ENCODE measurements at regions not wholly inside any gene's neighbourhood (a gene's known extent, or its start where the extent isn't known, plus 50 kb on each side); places are given as distances from the start of the nearest gene placed in this dataset.

DNA sequence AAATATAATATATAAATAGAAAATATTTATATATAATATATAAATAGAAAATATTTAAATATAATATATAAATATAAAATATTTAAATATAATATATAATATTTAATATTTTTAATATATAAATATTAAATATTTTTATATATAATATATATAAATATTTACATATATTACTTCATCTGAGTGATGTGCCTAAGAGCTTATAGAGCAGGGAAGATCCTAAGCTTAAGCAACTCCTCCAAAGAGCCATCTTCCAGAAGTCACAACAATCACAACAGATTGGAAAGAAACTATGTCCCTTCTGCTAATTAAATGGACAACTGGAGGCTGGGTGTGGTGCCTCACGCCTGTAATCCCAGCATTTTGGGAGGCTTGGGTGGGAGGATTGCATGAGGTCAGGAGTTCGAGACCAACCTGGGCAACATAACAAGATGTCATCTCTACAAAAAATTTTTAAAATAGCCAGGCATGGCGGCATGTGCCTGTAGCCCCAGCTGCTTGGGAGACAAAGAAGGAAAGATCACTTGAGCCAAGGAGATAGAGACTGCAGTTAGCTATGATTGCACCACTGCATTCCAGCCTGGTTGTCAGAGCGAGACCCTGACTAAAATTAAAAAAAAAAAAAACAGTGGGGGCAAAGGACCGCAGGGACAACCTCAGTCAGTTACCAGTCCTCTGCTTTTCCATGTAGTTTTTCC, 198.7 kb downstream of the SKIDA1 start:
- no peak for DNase-seq (ENCODE audit: low read depth)

GRCh38 chr10:21318540-21319167, 206.8 kb downstream of the SKIDA1 start:
- DNase-seq (ENCODE audit: low read depth) = no peak

GRCh38 chr10:21317902-21318301, 207.6 kb downstream of the SKIDA1 start:
- DNase-seq (ENCODE audit: low read depth) = no peak

- peak; percentile 70 for DNase-seq (ENCODE audit: low read depth)
These were observed 209.7 kb downstream of the SKIDA1 start for GRCh38 chr10:21315645-21316220.

DNA sequence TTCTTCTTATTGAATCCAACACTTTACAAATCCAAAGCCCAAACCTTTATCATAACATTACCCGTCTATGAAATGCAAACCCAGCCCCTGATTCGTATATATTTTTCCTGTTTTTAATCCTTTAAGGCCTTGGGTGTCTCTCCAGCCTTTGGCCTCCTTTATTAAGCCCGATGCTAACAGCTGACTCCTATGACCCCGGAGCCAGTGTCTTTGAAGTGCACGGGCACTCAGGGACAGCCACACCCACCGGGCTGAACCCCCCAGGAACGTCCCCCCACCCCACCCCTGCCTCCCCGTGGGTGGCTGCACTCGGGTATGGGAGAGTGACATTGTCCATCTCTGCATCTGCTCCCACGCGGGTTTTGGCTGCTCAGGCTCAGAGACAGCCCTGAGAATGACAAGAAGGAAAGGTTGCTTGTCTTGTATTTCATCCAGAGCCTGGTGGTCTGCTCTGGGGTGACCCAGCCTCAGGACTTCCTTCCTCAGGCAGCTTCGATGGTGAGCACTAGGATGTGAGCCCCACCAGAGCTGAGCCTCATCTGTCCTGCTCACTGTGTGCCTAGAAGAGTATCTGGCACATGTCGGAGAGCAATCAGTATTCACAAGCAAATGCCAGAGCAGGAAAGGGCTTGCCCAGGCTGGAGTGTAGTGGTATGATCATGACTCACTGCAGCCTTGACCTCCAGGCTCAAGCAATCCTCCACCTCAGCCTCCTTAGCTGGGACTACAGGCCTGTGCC, 210.4 kb downstream of the SKIDA1 start:
- DNase-seq (ENCODE audit: low read depth) = no peak

GRCh38 chr10:21314111-21314626, 211.3 kb downstream of the SKIDA1 start:
- no peak for DNase-seq (ENCODE audit: low read depth)

GRCh38 chr10:21313691-21314090, 211.8 kb downstream of the SKIDA1 start:
- no peak for DNase-seq (ENCODE audit: low read depth)

DNA sequence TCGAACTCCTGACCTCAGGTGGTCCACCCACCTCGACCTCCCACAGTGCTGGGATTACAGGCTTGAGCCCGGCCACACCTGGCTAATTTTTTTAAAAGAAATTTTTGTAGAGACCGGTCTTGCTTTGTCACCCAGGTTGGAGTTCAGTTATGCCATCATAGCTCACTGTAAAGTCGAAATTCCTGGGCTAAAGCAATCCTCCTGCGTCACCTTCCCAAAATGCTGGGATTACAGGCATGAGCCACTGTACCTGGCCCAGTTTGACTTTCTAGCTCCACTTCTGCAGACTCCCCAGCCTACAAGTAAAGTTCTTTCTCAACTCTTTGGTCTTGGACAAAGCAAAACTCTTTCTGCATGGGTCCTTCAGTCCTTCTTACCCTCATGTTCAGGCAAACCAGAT, 214.1 kb downstream of the SKIDA1 start:
- DNase-seq (ENCODE audit: low read depth) = no peak

- DNase-seq (ENCODE audit: low read depth) = no peak
These were observed 216.1 kb downstream of the SKIDA1 start for GRCh38 chr10:21309427-21309826.

DNA sequence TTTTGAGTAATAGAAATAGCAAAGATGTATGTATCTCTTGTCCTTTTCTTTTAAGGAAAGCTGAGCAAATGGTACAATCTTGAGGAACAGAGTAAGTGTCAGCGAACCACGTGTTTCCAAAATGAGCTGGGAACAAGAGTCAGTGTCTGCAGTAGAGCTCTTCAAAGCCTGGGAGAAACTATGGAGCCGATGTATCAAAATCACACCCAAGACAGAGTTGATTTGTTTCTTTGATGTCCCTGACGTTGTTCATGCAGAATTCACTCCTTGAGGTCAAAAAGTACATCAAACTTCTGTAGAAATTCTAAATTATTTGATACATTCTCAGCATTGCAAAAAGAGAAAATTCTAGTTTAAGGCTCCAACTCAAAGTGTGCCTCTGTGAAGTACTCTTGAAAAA, 216.5 kb downstream of the SKIDA1 start:
- no peak for DNase-seq (ENCODE audit: low read depth)

GRCh38 chr10:21308018-21308417, 217.5 kb downstream of the SKIDA1 start:
- no peak for DNase-seq (ENCODE audit: low read depth)

DNA sequence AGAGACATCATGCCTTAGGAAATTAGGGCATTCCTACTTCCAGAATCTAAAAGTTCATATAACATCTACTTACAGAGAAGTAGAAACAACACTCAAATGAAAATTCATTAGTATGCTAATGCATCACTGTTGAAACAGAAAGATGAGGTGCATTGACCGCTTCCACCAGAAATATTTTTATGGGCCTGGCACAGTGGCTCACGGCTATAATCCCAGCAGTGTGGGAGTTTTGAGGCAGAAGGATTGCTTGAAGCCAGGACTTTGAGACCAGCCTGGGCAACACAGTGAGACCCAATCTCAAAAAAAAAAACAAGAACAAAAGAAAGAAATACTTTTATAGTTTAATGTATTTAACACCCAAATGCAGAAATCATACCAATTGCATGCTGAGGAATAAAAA, 220.9 kb downstream of the SKIDA1 start:
- no peak for DNase-seq (ENCODE audit: low read depth)

DNA sequence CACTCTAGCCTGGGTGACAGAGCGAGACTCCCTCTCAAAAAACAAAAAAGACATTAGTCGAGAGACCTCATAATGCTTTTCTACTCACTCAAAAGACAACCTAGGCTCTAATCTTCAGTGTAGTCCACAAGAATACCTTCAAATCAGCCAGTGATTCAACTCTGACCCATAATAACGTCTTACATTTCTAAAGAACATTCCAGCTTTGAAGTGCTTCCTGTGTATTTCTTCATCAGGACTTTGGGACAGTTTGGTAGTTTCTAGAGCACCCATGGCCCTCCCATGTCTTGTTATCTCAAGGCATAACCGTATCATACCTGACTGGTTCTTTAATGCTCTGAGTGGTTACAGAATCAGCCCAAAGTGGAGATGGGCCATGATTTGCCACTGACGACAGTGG, 221.3 kb downstream of the SKIDA1 start:
- no peak for DNase-seq (ENCODE audit: low read depth)

GRCh38 chr10:21300551-21300950, 224.9 kb downstream of the SKIDA1 start:
- DNase-seq (ENCODE audit: low read depth) = no peak

DNA sequence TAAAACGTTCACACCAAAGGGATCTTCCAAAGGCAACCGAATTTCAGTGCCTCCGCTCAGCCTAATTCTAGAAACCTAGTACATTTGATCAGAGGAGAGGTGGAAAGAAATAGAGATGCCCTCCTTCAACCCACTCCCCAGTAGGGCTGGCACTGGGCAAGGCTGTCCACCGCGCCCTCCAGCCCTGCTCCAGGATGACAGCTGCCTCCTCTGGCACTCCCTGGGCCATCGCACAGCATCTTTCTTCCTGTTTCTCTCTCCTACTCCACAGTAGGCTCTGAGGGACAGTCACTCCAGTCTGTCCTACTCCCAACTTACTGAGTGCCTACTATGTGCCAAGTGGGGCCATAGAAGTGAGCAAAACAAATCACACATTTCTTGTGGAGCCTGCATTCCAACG, 226.2 kb downstream of the SKIDA1 start:
- no peak for DNase-seq (ENCODE audit: low read depth)

- no peak for DNase-seq (ENCODE audit: low read depth)
These were observed 226.8 kb downstream of the SKIDA1 start for GRCh38 chr10:21298701-21299100.

DNA sequence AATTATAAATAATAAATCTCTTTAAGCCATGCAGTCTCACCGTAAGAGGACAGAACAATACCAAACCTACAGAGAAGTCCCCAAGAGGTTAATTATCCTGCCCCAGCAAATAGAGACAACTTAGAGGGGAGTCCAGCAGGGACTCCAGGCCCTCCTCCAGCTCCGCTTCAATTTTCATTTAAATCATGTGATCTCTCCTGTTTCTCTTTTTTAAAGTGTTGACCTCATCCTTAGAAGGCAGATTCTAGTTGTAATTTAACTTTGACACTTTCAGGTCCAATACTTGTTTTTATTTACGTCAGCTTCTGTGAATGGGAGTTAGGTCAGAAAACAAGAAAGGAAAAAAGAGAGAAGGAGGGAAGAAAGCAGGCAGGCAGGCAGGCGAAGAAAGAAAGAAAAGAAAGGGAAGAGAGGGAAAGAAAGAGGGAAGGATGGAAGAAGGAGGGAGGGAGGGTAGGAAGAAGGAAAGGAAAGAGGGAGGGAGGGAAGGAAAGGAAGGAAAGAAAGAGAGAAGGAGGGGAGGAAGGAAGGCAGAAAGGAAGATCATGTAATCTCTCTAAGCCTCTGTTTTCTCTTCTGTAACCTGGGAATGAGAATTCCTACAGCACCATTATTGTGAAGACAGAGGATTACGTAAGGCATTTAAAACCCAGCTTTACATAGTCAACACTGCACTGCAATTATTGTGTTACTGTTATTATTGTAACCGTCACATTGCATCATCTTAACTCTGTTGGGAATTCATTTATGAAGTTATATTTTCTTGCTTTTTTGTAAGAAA, 227.7 kb downstream of the SKIDA1 start:
- no peak for DNase-seq (ENCODE audit: low read depth)

GRCh38 chr10:21296575-21297355, 228.7 kb downstream of the SKIDA1 start:
- no peak for DNase-seq (ENCODE audit: low read depth)

DNA sequence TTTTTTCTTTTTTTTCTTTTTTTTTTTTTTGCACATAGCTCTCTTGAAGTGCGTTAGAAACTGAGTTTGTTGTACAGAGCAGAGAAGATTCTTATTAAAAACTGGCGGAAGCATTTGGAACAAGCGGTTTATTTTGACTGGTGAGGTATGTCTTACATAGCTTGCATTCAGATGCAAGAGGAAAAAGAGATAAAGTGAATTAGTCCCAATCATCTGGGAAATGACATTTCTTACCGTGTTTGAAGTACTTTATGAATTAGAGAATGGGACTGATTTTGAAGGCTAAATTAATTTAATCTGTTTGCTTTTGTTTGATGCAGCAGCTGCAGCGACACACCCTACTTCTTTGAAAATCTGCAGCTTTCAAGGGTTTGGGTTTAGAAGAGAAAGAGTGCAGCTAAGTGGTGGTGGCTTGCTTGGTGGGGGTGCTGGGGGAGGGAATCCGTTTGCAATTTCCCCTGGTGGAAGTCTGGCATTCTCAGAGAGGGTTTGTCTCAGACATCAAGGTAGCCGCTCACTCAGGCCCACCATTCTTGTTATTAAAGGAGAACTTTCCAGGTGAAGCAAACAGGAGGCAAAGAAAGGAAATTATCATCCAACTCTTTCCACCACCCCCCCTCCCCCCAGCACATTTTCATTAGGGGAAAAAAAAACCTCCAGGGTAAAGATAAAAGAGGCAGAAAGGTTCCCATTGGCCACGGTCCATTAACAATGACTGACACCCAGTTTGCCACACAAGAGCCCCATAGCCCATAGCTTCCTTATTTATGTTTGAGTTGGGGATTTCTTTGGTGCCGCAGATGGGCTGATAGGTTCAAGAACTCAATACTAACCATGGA, 231.7 kb downstream of the SKIDA1 start:
- DNase-seq (ENCODE audit: low read depth) = no peak

Measured in non-pigmented ciliary epithelial cell (primary cell).